DOHH2 (cell line): ENCODE measurements at regions not wholly inside any gene's neighbourhood (a gene's known extent, or its start where the extent isn't known, plus 50 kb on each side); places are given as distances from the start of the nearest gene placed in this dataset.

ENCODE experiments used
- H3F3A ChIP-seq: fragments of 200-600 bp; sonication (generic), shearing (Covaris generic); 2 replicates; pipeline ENCODE4 v1.6.0; 2016; ENCODE audit warnings: antibody characterized with exemption, mild to moderate bottlenecking; ENCODE audit not compliant: control insufficient read depth, insufficient read depth
- H3K27ac ChIP-seq: fragments of 200-600 bp; sonication (generic); 2 replicates; pipeline ENCODE4 v1.5.1; 2014; ENCODE audit warnings: low read depth, mild to moderate bottlenecking, low read length, moderate library complexity
- H3K27me3 ChIP-seq: fragments of 200-600 bp; sonication (generic); 2 replicates; pipeline ENCODE4 v1.6.1; 2014; ENCODE audit warnings: mild to moderate bottlenecking, low read length, mixed read lengths; ENCODE audit not compliant: control insufficient read depth
- H3K36me3 ChIP-seq: fragments of 200-600 bp; sonication (generic); 2 replicates; pipeline ENCODE4 v1.6.1; 2014; ENCODE audit warnings: mild to moderate bottlenecking, low read length, moderate library complexity, mixed read lengths; ENCODE audit not compliant: control insufficient read depth
- H3K4me1 ChIP-seq: fragments of 200-600 bp; sonication (generic); 2 replicates; pipeline ENCODE4 v1.6.1; 2014; ENCODE audit warnings: mild to moderate bottlenecking, low read length, mixed read lengths; ENCODE audit not compliant: control insufficient read depth
- H3K4me2 ChIP-seq: fragments of 200-600 bp; sonication (generic); 2 replicates; pipeline ENCODE4 v1.6.0; 2014; ENCODE audit warnings: mild to moderate bottlenecking, low read length, moderate library complexity
- H3K4me3 ChIP-seq: fragments of 200-600 bp; sonication (generic); 2 replicates; pipeline ENCODE4 v1.5.1; 2014; ENCODE audit warnings: mild to moderate bottlenecking, low read length, mixed read lengths
- H3K79me2 ChIP-seq: fragments of 200-600 bp; sonication (generic); 2 replicates; pipeline ENCODE4 v1.6.1; 2014; ENCODE audit warnings: mild to moderate bottlenecking, low read length, mixed read lengths; ENCODE audit not compliant: control insufficient read depth
- H3K9me2 ChIP-seq: fragments of 200-600 bp; sonication (generic); replicated peaks from 2 replicates; pipeline ENCODE4 v1.6.1; 2014; ENCODE audit warnings: mild to moderate bottlenecking, low read length, mixed read lengths; ENCODE audit not compliant: control insufficient read depth
- H3K9me3 ChIP-seq: fragments of 200-600 bp; sonication (generic); 2 replicates; pipeline ENCODE4 v1.6.1; 2014; ENCODE audit warnings: antibody characterized with exemption, low read length, mixed read lengths; ENCODE audit not compliant: control insufficient read depth, insufficient read depth
- H4K20me1 ChIP-seq: fragments of 200-600 bp; sonication (generic); 2 replicates; pipeline ENCODE4 v1.6.0; 2014; ENCODE audit warnings: low read depth, mild to moderate bottlenecking, antibody characterized with exemption, low read length, moderate library complexity; ENCODE audit not compliant: control insufficient read depth, insufficient read depth
- CTCF ChIP-seq: fragments of 200-600 bp; sonication (generic); IDR thresholded peaks from one replicate; pipeline ENCODE4 v1.5.1; 2014; ENCODE audit warnings: antibody characterized with exemption, mild to moderate bottlenecking, low read depth, low read length; ENCODE audit not compliant: poor library complexity, severe bottlenecking
- EZH2phosphoT487 ChIP-seq: fragments of 200-600 bp; sonication (generic); IDR thresholded peaks from 2 replicates; pipeline ENCODE4 v1.6.1; 2017; ENCODE audit warnings: borderline replicate concordance, mild to moderate bottlenecking, antibody characterized with exemption, low read length, moderate library complexity, mixed read lengths

- peaks cover 19% of the 10 kb centered on the region for H3K4me1 ChIP-seq
- H3K4me3 ChIP-seq = no peak overlapping the region
- no peaks in the 10 kb centered on the region for H3K36me3 ChIP-seq
- H3K4me2 ChIP-seq = no peak overlapping the region
- H3K27me3 ChIP-seq = no peaks in the 10 kb centered on the region
- no peak overlapping the region for H3K27ac ChIP-seq
- H4K20me1 ChIP-seq = no peaks in the 10 kb centered on the region
- no peaks in the 10 kb centered on the region for H3K79me2 ChIP-seq
- no peaks in the 10 kb centered on the region for H3K9me2 ChIP-seq
- no peak for TF ChIP-seq EZH2phosphoT487
- TF ChIP-seq CTCF = no peak
- H3F3A ChIP-seq = no peaks in the 10 kb centered on the region
- no peaks in the 10 kb centered on the region for H3K9me3 ChIP-seq
These were observed 97.2 kb upstream of the TNFAIP3 start for GRCh38 chr6:137769797-137770362.

- no peaks in the 10 kb centered on the region for H3F3A ChIP-seq
- H3K9me3 ChIP-seq = no peaks in the 10 kb centered on the region
- H4K20me1 ChIP-seq = no peaks in the 10 kb centered on the region
- H3K4me2 ChIP-seq = no peak overlapping the region
- H3K27me3 ChIP-seq = no peaks in the 10 kb centered on the region
- H3K4me1 ChIP-seq = peaks cover 19% of the 10 kb centered on the region
- TF ChIP-seq CTCF (no peak), EZH2phosphoT487 (no peak)
- no peaks in the 10 kb centered on the region for H3K36me3 ChIP-seq
- H3K9me2 ChIP-seq = no peaks in the 10 kb centered on the region
- no peak overlapping the region for H3K4me3 ChIP-seq
- no peak overlapping the region for H3K27ac ChIP-seq
- no peaks in the 10 kb centered on the region for H3K79me2 ChIP-seq
These were observed 94.4 kb upstream of the TNFAIP3 start for GRCh38 chr6:137772541-137773250.

- no peaks in the 10 kb centered on the region for H3K36me3 ChIP-seq
- TF ChIP-seq CTCF (no peak), EZH2phosphoT487 (no peak)
- H4K20me1 ChIP-seq = no peaks in the 10 kb centered on the region
- no peaks in the 10 kb centered on the region for H3K9me2 ChIP-seq
- H3K79me2 ChIP-seq = no peaks in the 10 kb centered on the region
- no peak overlapping the region for H3K27ac ChIP-seq
- no peak overlapping the region for H3K4me2 ChIP-seq
- H3K9me3 ChIP-seq = no peaks in the 10 kb centered on the region
- no peaks in the 10 kb centered on the region; the same call in 1 of the 2 replicates for H3K4me1 ChIP-seq
- H3K4me3 ChIP-seq = no peak overlapping the region
- no peaks in the 10 kb centered on the region for H3F3A ChIP-seq
- H3K27me3 ChIP-seq = no peaks in the 10 kb centered on the region
These were observed 91.8 kb upstream of the TNFAIP3 start for GRCh38 chr6:137775227-137775626.
